HL-60 (cell line): ENCODE measurements at regions not wholly inside any gene's neighbourhood (a gene's known extent, or its start where the extent isn't known, plus 50 kb on each side); places are given as distances from the start of the nearest gene placed in this dataset.

Experiments used
- POLR2AphosphoS5 ChIP-seq: IDR thresholded peaks from 2 replicates; pipeline ENCODE4 v1.6.1; 2012; ENCODE audit warnings: low read depth
- SPI1 ChIP-seq: IDR thresholded peaks from 2 replicates; pipeline ENCODE4 v1.6.1; 2012; ENCODE audit warnings: low read depth, mild to moderate bottlenecking, borderline replicate concordance
- TF ChIP-seq, protein P1 (sequence below): IDR thresholded peaks from one replicate; pipeline ENCODE4 v1.5.1; 2011; ENCODE audit warnings: low read length, control low read depth, inconsistent platforms; ENCODE audit not compliant: insufficient read depth

DNA sequence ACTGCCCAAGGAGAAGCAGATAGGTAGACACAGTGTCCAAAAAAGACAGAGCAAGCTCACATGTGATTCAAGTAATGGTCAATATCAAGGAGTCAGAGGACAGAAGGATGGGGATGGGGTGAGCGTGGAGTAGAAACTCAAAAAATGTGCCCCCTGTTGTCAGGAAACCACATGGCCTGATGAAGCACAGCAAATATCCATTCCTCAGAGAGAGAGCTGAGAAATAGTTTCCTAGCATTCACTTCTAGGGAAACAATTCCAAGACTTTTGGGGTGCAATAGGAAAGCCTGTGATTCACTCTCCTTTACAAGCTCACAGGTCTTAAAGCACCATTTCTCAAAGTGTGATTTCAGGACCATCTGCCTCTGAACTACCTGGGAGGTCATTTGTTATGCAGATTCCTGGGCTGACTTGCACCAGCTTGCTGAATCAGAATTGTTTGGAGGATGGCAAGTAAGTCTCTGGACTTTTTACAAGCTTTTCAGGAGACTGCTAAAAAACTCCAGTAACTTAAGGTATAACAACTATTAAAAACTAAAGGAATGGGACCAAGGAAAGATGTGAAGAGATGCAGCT, 432.8 kb downstream of the HDGFL1 start:
- TF ChIP-seq, protein P1, sequence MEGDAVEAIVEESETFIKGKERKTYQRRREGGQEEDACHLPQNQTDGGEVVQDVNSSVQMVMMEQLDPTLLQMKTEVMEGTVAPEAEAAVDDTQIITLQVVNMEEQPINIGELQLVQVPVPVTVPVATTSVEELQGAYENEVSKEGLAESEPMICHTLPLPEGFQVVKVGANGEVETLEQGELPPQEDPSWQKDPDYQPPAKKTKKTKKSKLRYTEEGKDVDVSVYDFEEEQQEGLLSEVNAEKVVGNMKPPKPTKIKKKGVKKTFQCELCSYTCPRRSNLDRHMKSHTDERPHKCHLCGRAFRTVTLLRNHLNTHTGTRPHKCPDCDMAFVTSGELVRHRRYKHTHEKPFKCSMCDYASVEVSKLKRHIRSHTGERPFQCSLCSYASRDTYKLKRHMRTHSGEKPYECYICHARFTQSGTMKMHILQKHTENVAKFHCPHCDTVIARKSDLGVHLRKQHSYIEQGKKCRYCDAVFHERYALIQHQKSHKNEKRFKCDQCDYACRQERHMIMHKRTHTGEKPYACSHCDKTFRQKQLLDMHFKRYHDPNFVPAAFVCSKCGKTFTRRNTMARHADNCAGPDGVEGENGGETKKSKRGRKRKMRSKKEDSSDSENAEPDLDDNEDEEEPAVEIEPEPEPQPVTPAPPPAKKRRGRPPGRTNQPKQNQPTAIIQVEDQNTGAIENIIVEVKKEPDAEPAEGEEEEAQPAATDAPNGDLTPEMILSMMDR, result no peak
- TF ChIP-seq SPI1 (no peak), POLR2AphosphoS5 (no peak)
